Loucy (cell line): ENCODE measurements at regions not wholly inside any gene's neighbourhood (a gene's known extent, or its start where the extent isn't known, plus 50 kb on each side); places are given as distances from the start of the nearest gene placed in this dataset.
"Not testable (repeated sequence)": the region's sequence is repeated elsewhere in the genome, so short reads cannot be mapped to it uniquely, and the experiment has no call there.

ENCODE experiments used
- CTCF ChIP-seq: fragments of 200-600 bp; sonication (generic); conservative IDR thresholded peaks from 2 replicates; pipeline ENCODE4 v1.5.1; 2014; ENCODE audit warnings: mild to moderate bottlenecking, antibody characterized with exemption, low read length
- EZH2phosphoT487 ChIP-seq: fragments of 200-600 bp; IDR thresholded peaks from 2 replicates; pipeline ENCODE4 v1.6.1; 2018; ENCODE audit warnings: antibody characterized with exemption, mild to moderate bottlenecking, moderate library complexity, borderline replicate concordance

GRCh38 chr11:24415955-24416636 is 80.8 kb upstream of the LUZP2 start:
- not testable (repeated sequence) for TF ChIP-seq CTCF, EZH2phosphoT487
